ENCODE measurements at regions not wholly inside any gene's neighbourhood (a gene's known extent, or its start where the extent isn't known, plus 50 kb on each side); places are given as distances from the start of the nearest gene placed in this dataset.

DNA sequence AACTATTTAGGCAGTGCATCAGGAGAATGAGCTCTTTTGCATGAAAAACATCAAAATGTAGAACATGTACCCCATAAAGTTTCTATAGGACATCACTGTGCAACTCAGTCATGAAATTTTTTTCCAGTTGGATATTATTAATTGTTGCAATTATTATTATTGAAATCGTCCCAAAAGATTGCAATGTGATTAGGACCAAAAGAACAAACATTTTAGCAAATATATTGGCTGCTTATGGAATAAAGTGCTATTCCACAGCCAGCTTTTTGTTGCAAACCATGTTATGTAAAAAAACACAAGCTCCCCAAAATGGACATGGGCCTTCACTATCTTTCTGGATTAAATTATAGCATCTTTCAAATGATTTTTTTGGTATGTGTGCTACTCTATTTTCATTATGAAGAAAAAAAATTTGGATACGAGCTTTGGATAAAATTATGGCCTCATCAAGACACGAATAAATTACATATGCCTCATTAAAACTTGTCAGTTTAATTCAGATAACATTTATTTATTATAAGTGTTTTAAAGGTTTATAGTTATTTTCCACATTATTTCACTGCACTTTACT lies 262.7 kb upstream of the TCF21 start:
- no peak for TF ChIP-seq CEBPB (IDR thresholded peaks at IDR 0.05; ENCODE audit: borderline replicate concordance in 1 of 2, low read depth in 2 of 2, low read length in 2 of 2)
- TF ChIP-seq POLR2AphosphoS2 (IDR thresholded peaks at IDR 0.05; ENCODE audit: low read depth, low read length), result no peak
